ENCODE measurements at regions not wholly inside any gene's neighbourhood (a gene's known extent, or its start where the extent isn't known, plus 50 kb on each side); places are given as distances from the start of the nearest gene placed in this dataset.

GRCh38 chr2:142621287-142621686 lies 256.2 kb upstream of the KYNU start:
- TF ChIP-seq CTCF (IDR thresholded peaks at IDR 0.05): no peak
- TF ChIP-seq POLR2A (IDR thresholded peaks at IDR 0.05): no peak
- TF ChIP-seq EP300 (IDR thresholded peaks at IDR 0.05): no peak
